ENCODE measurements at regions not wholly inside any gene's neighbourhood (a gene's known extent, or its start where the extent isn't known, plus 50 kb on each side); places are given as distances from the start of the nearest gene placed in this dataset.

DNA sequence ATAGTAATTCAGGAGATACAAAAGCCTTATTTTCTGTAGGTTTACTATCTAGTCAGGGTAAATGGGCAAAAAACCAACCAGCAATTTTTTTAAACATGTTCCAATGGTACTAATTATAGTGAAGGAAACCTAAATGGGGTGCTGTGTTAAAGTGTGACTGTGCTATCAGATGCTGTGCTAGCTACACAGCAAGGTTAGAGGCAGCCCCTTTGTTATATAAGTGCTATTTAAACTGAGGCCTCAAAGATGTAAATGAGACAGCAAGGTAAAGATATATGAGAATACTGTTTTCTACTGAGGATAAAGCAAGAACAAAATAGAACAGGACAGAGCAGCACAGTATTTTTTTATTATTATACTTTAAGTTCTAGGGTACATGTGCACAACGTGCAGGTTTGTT, 305.4 kb upstream of the RGS18 start:
- no peak for DNase-seq (ENCODE audit: low read depth)
- TF ChIP-seq MAX (IDR thresholded peaks at IDR 0.05; ENCODE audit: low read depth, low read length): no peak
- TF ChIP-seq POLR2A (IDR thresholded peaks at IDR 0.05; ENCODE audit: extremely low read depth, insufficient read length): no peak
- TF ChIP-seq MYC (IDR thresholded peaks at IDR 0.05; ENCODE audit: low read depth, low read length): no peak
- no peak for TF ChIP-seq CTCF (IDR thresholded peaks at IDR 0.05; ENCODE audit: low read depth, low read length)
- no peak overlapping the region for H3K4me3 ChIP-seq (ENCODE audit: low read depth, low read length)

- DNase-seq (ENCODE audit: low read depth): no peak
- TF ChIP-seq MAX (IDR thresholded peaks at IDR 0.05; ENCODE audit: low read depth, low read length) (no peak), CTCF (IDR thresholded peaks at IDR 0.05; ENCODE audit: low read depth, low read length) (no peak), POLR2A (IDR thresholded peaks at IDR 0.05; ENCODE audit: extremely low read depth, insufficient read length) (no peak)
- H3K4me3 ChIP-seq (ENCODE audit: low read depth, low read length): no peak overlapping the region
These were observed 300.7 kb upstream of the RGS18 start for GRCh38 chr1:191857600-191857999.

GRCh38 chr1:191865479-191865878, 292.8 kb upstream of the RGS18 start:
- no peak for TF ChIP-seq MYC (IDR thresholded peaks at IDR 0.05; ENCODE audit: low read depth, low read length)
- no peak for TF ChIP-seq MAX (IDR thresholded peaks at IDR 0.05; ENCODE audit: low read depth, low read length)
- no peak for TF ChIP-seq CTCF (IDR thresholded peaks at IDR 0.05; ENCODE audit: low read depth, low read length)
- no peak for TF ChIP-seq POLR2A (IDR thresholded peaks at IDR 0.05; ENCODE audit: extremely low read depth, insufficient read length)
- DNase-seq (ENCODE audit: low read depth): no peak

GRCh38 chr1:191866155-191866554, 292.1 kb upstream of the RGS18 start:
- no peak overlapping the region for H3K4me3 ChIP-seq (ENCODE audit: low read depth, low read length)
- TF ChIP-seq POLR2A (IDR thresholded peaks at IDR 0.05; ENCODE audit: extremely low read depth, insufficient read length) (no peak), MYC (IDR thresholded peaks at IDR 0.05; ENCODE audit: low read depth, low read length) (no peak), CTCF (IDR thresholded peaks at IDR 0.05; ENCODE audit: low read depth, low read length) (no peak), MAX (IDR thresholded peaks at IDR 0.05; ENCODE audit: low read depth, low read length) (no peak)
- DNase-seq (ENCODE audit: low read depth): no peak

More at GRCh38 chr1:191865479-191865878, 292.8 kb upstream of the RGS18 start:
- H3K4me3 ChIP-seq (ENCODE audit: low read depth, low read length): no peak overlapping the region

GRCh38 chr1:191869790-191870312, 288.4 kb upstream of the RGS18 start:
- no peak overlapping the region for H3K4me3 ChIP-seq (ENCODE audit: low read depth, low read length)
- no peak for DNase-seq (ENCODE audit: low read depth)
- TF ChIP-seq MAX (IDR thresholded peaks at IDR 0.05; ENCODE audit: low read depth, low read length): no peak
- no peak for TF ChIP-seq POLR2A (IDR thresholded peaks at IDR 0.05; ENCODE audit: extremely low read depth, insufficient read length)
- TF ChIP-seq CTCF (IDR thresholded peaks at IDR 0.05; ENCODE audit: low read depth, low read length): no peak
- TF ChIP-seq MYC (IDR thresholded peaks at IDR 0.05; ENCODE audit: low read depth, low read length): no peak

All from NB4 (cell line).